ENCODE measurements at regions not wholly inside any gene's neighbourhood (a gene's known extent, or its start where the extent isn't known, plus 50 kb on each side); places are given as distances from the start of the nearest gene placed in this dataset.
"Not testable (repeated sequence)": the region's sequence is repeated elsewhere in the genome, so short reads cannot be mapped to it uniquely, and the experiment has no call there.

- no peaks in the 10 kb centered on the region for H3K9me3 ChIP-seq (ENCODE audit: control insufficient read depth, low read length)
Observed at GRCh38 chrX:115913575-115913974, 257.0 kb upstream of the AGTR2 start.

GRCh38 chrX:115915625-115916024 is 254.9 kb upstream of the AGTR2 start:
- H3K9me3 ChIP-seq (ENCODE audit: control insufficient read depth, low read length); H3K4me3 ChIP-seq (ENCODE audit: low read length); H3K9ac ChIP-seq (ENCODE audit: low read length); H3K4me1 ChIP-seq (ENCODE audit: control insufficient read depth, insufficient read depth, low read length); H3K36me3 ChIP-seq (ENCODE audit: control insufficient read depth, insufficient read depth, low read length); H3K27me3 ChIP-seq (ENCODE audit: control insufficient read depth, insufficient read depth, low read length): not testable (repeated sequence)

More at GRCh38 chrX:115913575-115913974, 257.0 kb upstream of the AGTR2 start:
- Histone ChIP-seq H3K9ac (ENCODE audit: low read length) (no peak overlapping the region), H3K4me3 (ENCODE audit: low read length) (no peak overlapping the region), H3K4me1 (ENCODE audit: control insufficient read depth, insufficient read depth, low read length) (no peaks in the 10 kb centered on the region), H3K27me3 (ENCODE audit: control insufficient read depth, insufficient read depth, low read length) (no peaks in the 10 kb centered on the region), H3K36me3 (ENCODE audit: control insufficient read depth, insufficient read depth, low read length) (no peaks in the 10 kb centered on the region)

- Histone ChIP-seq H3K4me1 (ENCODE audit: control insufficient read depth, insufficient read depth, low read length) (no peaks in the 10 kb centered on the region), H3K27me3 (ENCODE audit: control insufficient read depth, insufficient read depth, low read length) (no peaks in the 10 kb centered on the region), H3K4me3 (ENCODE audit: low read length) (no peak overlapping the region), H3K9ac (ENCODE audit: low read length) (no peak overlapping the region), H3K9me3 (ENCODE audit: control insufficient read depth, low read length) (no peaks in the 10 kb centered on the region), H3K36me3 (ENCODE audit: control insufficient read depth, insufficient read depth, low read length) (no peaks in the 10 kb centered on the region)
Observed at GRCh38 chrX:115929480-115929879, 241.1 kb upstream of the AGTR2 start.

GRCh38 chrX:115936008-115936407 is 234.5 kb upstream of the AGTR2 start:
- no peak overlapping the region for H3K9ac ChIP-seq (ENCODE audit: low read length)
- no peaks in the 10 kb centered on the region for H3K9me3 ChIP-seq (ENCODE audit: control insufficient read depth, low read length)
- H3K27me3 ChIP-seq (ENCODE audit: control insufficient read depth, insufficient read depth, low read length) = no peaks in the 10 kb centered on the region
- H3K36me3 ChIP-seq (ENCODE audit: control insufficient read depth, insufficient read depth, low read length) = no peaks in the 10 kb centered on the region
- no peaks in the 10 kb centered on the region for H3K4me1 ChIP-seq (ENCODE audit: control insufficient read depth, insufficient read depth, low read length)
- H3K4me3 ChIP-seq (ENCODE audit: low read length) = no peak overlapping the region

GRCh38 chrX:115939070-115939469 is 231.5 kb upstream of the AGTR2 start:
- H3K27me3 ChIP-seq (ENCODE audit: control insufficient read depth, insufficient read depth, low read length) = no peaks in the 10 kb centered on the region

GRCh38 chrX:115939636-115940160 is 230.8 kb upstream of the AGTR2 start:
- no peaks in the 10 kb centered on the region for H3K36me3 ChIP-seq (ENCODE audit: control insufficient read depth, insufficient read depth, low read length)
- no peaks in the 10 kb centered on the region for H3K27me3 ChIP-seq (ENCODE audit: control insufficient read depth, insufficient read depth, low read length)
- H3K9ac ChIP-seq (ENCODE audit: low read length) = no peak overlapping the region
- H3K9me3 ChIP-seq (ENCODE audit: control insufficient read depth, low read length) = no peaks in the 10 kb centered on the region
- H3K4me1 ChIP-seq (ENCODE audit: control insufficient read depth, insufficient read depth, low read length) = no peaks in the 10 kb centered on the region
- H3K4me3 ChIP-seq (ENCODE audit: low read length) = no peak overlapping the region

More at GRCh38 chrX:115939070-115939469, 231.5 kb upstream of the AGTR2 start:
- Histone ChIP-seq H3K9me3 (ENCODE audit: control insufficient read depth, low read length) (no peaks in the 10 kb centered on the region), H3K36me3 (ENCODE audit: control insufficient read depth, insufficient read depth, low read length) (no peaks in the 10 kb centered on the region), H3K9ac (ENCODE audit: low read length) (no peak overlapping the region), H3K4me1 (ENCODE audit: control insufficient read depth, insufficient read depth, low read length) (no peaks in the 10 kb centered on the region), H3K4me3 (ENCODE audit: low read length) (no peak overlapping the region)

- H3K9me3 ChIP-seq (ENCODE audit: control insufficient read depth, low read length) = no peaks in the 10 kb centered on the region
- no peaks in the 10 kb centered on the region for H3K36me3 ChIP-seq (ENCODE audit: control insufficient read depth, insufficient read depth, low read length)
- H3K27me3 ChIP-seq (ENCODE audit: control insufficient read depth, insufficient read depth, low read length) = no peaks in the 10 kb centered on the region
- no peak overlapping the region for H3K9ac ChIP-seq (ENCODE audit: low read length)
- no peaks in the 10 kb centered on the region for H3K4me1 ChIP-seq (ENCODE audit: control insufficient read depth, insufficient read depth, low read length)
- no peak overlapping the region for H3K4me3 ChIP-seq (ENCODE audit: low read length)
Observed at GRCh38 chrX:115940348-115940747, 230.2 kb upstream of the AGTR2 start.

- H3K27me3 ChIP-seq (ENCODE audit: control insufficient read depth, insufficient read depth, low read length) = no peaks in the 10 kb centered on the region
- no peaks in the 10 kb centered on the region for H3K4me1 ChIP-seq (ENCODE audit: control insufficient read depth, insufficient read depth, low read length)
- no peak overlapping the region for H3K9ac ChIP-seq (ENCODE audit: low read length)
- no peak overlapping the region for H3K4me3 ChIP-seq (ENCODE audit: low read length)
- no peaks in the 10 kb centered on the region for H3K36me3 ChIP-seq (ENCODE audit: control insufficient read depth, insufficient read depth, low read length)
- no peaks in the 10 kb centered on the region for H3K9me3 ChIP-seq (ENCODE audit: control insufficient read depth, low read length)
Observed at GRCh38 chrX:115940888-115941332, 229.6 kb upstream of the AGTR2 start.

GRCh38 chrX:115941388-115941787 is 229.2 kb upstream of the AGTR2 start:
- Histone ChIP-seq H3K36me3 (ENCODE audit: control insufficient read depth, insufficient read depth, low read length) (no peaks in the 10 kb centered on the region), H3K27me3 (ENCODE audit: control insufficient read depth, insufficient read depth, low read length) (no peaks in the 10 kb centered on the region), H3K4me1 (ENCODE audit: control insufficient read depth, insufficient read depth, low read length) (no peaks in the 10 kb centered on the region), H3K9me3 (ENCODE audit: control insufficient read depth, low read length) (no peaks in the 10 kb centered on the region), H3K9ac (ENCODE audit: low read length) (no peak overlapping the region), H3K4me3 (ENCODE audit: low read length) (no peak overlapping the region)

GRCh38 chrX:115946059-115946458 is 224.5 kb upstream of the AGTR2 start:
- Histone ChIP-seq H3K4me3 (ENCODE audit: low read length) (no peak overlapping the region), H3K9ac (ENCODE audit: low read length) (no peak overlapping the region), H3K9me3 (ENCODE audit: control insufficient read depth, low read length) (no peaks in the 10 kb centered on the region), H3K4me1 (ENCODE audit: control insufficient read depth, insufficient read depth, low read length) (peaks cover 4% of the 10 kb centered on the region), H3K27me3 (ENCODE audit: control insufficient read depth, insufficient read depth, low read length) (no peaks in the 10 kb centered on the region), H3K36me3 (ENCODE audit: control insufficient read depth, insufficient read depth, low read length) (no peaks in the 10 kb centered on the region)

- H3K36me3 ChIP-seq (ENCODE audit: control insufficient read depth, insufficient read depth, low read length) = no peaks in the 10 kb centered on the region
- no peaks in the 10 kb centered on the region for H3K27me3 ChIP-seq (ENCODE audit: control insufficient read depth, insufficient read depth, low read length)
- H3K9me3 ChIP-seq (ENCODE audit: control insufficient read depth, low read length) = no peaks in the 10 kb centered on the region
- H3K4me3 ChIP-seq (ENCODE audit: low read length) = no peak overlapping the region
- no peak overlapping the region for H3K9ac ChIP-seq (ENCODE audit: low read length)
- H3K4me1 ChIP-seq (ENCODE audit: control insufficient read depth, insufficient read depth, low read length) = peaks cover 4% of the 10 kb centered on the region
Observed at GRCh38 chrX:115948018-115948923, 222.3 kb upstream of the AGTR2 start.

- Histone ChIP-seq H3K27me3 (ENCODE audit: control insufficient read depth, insufficient read depth, low read length) (no peaks in the 10 kb centered on the region), H3K9ac (ENCODE audit: low read length) (no peak overlapping the region), H3K4me1 (ENCODE audit: control insufficient read depth, insufficient read depth, low read length) (peaks cover 4% of the 10 kb centered on the region), H3K4me3 (ENCODE audit: low read length) (no peak overlapping the region), H3K36me3 (ENCODE audit: control insufficient read depth, insufficient read depth, low read length) (no peaks in the 10 kb centered on the region), H3K9me3 (ENCODE audit: control insufficient read depth, low read length) (no peaks in the 10 kb centered on the region)
Observed at GRCh38 chrX:115949900-115950822, 220.4 kb upstream of the AGTR2 start.

All from mucosa of stomach (tissue), 1 donor.